Left kidney (tissue), 1 donor: ENCODE measurements at regions not wholly inside any gene's neighbourhood (a gene's known extent, or its start where the extent isn't known, plus 50 kb on each side); places are given as distances from the start of the nearest gene placed in this dataset.

ENCODE experiments used
- DNase-seq: peaks from one replicate; pipeline ENCODE4 v3.0.0-alpha.2; 2013

- DNase-seq, result no peak
Measured at GRCh38 chr3:28739647-28740046, 391.0 kb upstream of the AZI2 start.

GRCh38 chr3:28743271-28743670, 394.6 kb upstream of the AZI2 start:
- no peak for DNase-seq

GRCh38 chr3:28743831-28744230, 395.2 kb upstream of the AZI2 start:
- no peak for DNase-seq

GRCh38 chr3:28745436-28745835, 396.8 kb upstream of the AZI2 start:
- DNase-seq, result no peak

- DNase-seq, result no peak
Measured at GRCh38 chr3:28745916-28746617, 397.4 kb upstream of the AZI2 start.

- no peak for DNase-seq
Measured at GRCh38 chr3:28746990-28747389, 398.4 kb upstream of the AZI2 start.

- no peak for DNase-seq
Measured at GRCh38 chr3:28751864-28752263, 403.2 kb upstream of the AZI2 start.

- no peak for DNase-seq
Measured at GRCh38 chr3:28752290-28752689, 403.7 kb upstream of the AZI2 start.

- DNase-seq, result no peak
Measured at GRCh38 chr3:28756056-28756455, 407.4 kb upstream of the AZI2 start.

GRCh38 chr3:28758115-28758514, 409.5 kb upstream of the AZI2 start:
- no peak for DNase-seq

GRCh38 chr3:28761375-28761774, 412.8 kb upstream of the AZI2 start:
- no peak for DNase-seq

- no peak for DNase-seq
Measured at GRCh38 chr3:28765194-28765593, 416.6 kb upstream of the AZI2 start.

GRCh38 chr3:28768439-28768838, 419.8 kb upstream of the AZI2 start:
- DNase-seq, result no peak

GRCh38 chr3:28777806-28778475, 429.3 kb upstream of the AZI2 start:
- DNase-seq, result no peak

GRCh38 chr3:28780480-28780879, 431.9 kb upstream of the AZI2 start:
- no peak for DNase-seq

GRCh38 chr3:28781053-28781452, 432.4 kb upstream of the AZI2 start:
- DNase-seq, result no peak

- no peak for DNase-seq
Measured at GRCh38 chr3:28786446-28786845, 437.8 kb upstream of the AZI2 start.

- no peak for DNase-seq
Measured at GRCh38 chr3:28788571-28788970, 439.9 kb upstream of the AZI2 start.

GRCh38 chr3:28791713-28792255, 443.2 kb upstream of the AZI2 start:
- no peak for DNase-seq

- DNase-seq, result no peak
Measured at GRCh38 chr3:28792604-28793003, 444.0 kb upstream of the AZI2 start.

GRCh38 chr3:28799084-28799483, 450.5 kb upstream of the AZI2 start:
- no peak for DNase-seq

GRCh38 chr3:28800203-28800602, 451.6 kb upstream of the AZI2 start:
- DNase-seq, result no peak

- no peak for DNase-seq
Measured at GRCh38 chr3:28808068-28808467, 459.4 kb upstream of the AZI2 start.

- no peak for DNase-seq
Measured at GRCh38 chr3:28816017-28816416, 464.9 kb upstream of the RBMS3 start.
